ENCODE measurements at regions not wholly inside any gene's neighbourhood (a gene's known extent, or its start where the extent isn't known, plus 50 kb on each side); places are given as distances from the start of the nearest gene placed in this dataset.

DNA sequence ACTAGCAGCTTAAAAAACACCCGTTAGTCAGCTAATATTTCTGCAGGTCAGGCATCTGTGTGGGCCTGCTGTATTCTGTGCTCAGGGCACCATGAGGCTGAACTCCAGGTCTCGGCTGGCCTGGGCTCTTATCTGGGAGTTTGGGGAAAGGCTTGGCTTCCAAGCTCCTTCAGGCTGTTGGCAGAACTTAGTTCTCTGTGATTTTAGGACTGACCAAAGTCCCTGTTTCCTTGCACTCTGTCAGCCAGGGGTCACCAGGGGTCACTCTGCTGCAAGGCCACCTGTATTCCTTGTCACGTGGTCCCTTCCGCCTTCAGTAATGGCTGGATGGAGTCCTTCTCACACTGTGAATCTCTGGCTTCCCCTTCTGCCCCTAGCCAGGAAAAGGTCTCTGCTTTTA, 586.4 kb downstream of the AACS start (continued):
- no peak for TF ChIP-seq TAF1 (IDR thresholded peaks at IDR 0.05; ENCODE audit: low read depth, low read length)
- TF ChIP-seq TAF7 (optimal IDR thresholded peaks at IDR 0.05; ENCODE audit: borderline replicate concordance, low read depth, low read length), result no peak
